ENCODE measurements at regions not wholly inside any gene's neighbourhood (a gene's known extent, or its start where the extent isn't known, plus 50 kb on each side); places are given as distances from the start of the nearest gene placed in this dataset.

- intact Hi-C loops (cut with micrococcal nuclease; ENCODE audit: unreplicated experiment), result no loop called here
- peaks cover 10% of the 10 kb centered on the region; the same call in 1 of the 2 replicates for H3K4me1 ChIP-seq (replicated peaks; ENCODE audit: insufficient read depth)
- no peak overlapping the region for H3K4me2 ChIP-seq
- H3K27ac ChIP-seq, result no peak overlapping the region
- no peaks in the 10 kb centered on the region for H3F3A ChIP-seq (ENCODE audit: insufficient read depth, low read depth)
- no peak overlapping the region for H2AFZ ChIP-seq
- DNase-seq, result no peak
- no peaks in the 10 kb centered on the region for H3K27me3 ChIP-seq (ENCODE audit: insufficient read depth, low read depth)
- no TSS peak for BruUV-seq (replicated peaks)
- POLR2A ChIA-PET (ENCODE audit: unreplicated experiment), result no interaction called here
- no peaks in the 10 kb centered on the region for H4K20me1 ChIP-seq (ENCODE audit: insufficient read depth)
- H3K79me2 ChIP-seq (ENCODE audit: low read depth), result no peaks in the 10 kb centered on the region
- H3K36me3 ChIP-seq (ENCODE audit: low read depth), result no peaks in the 10 kb centered on the region
- H3K9me2 ChIP-seq (ENCODE audit: insufficient read depth), result no peaks in the 10 kb centered on the region
- H3K9me3 ChIP-seq (ENCODE audit: insufficient read depth, low read depth), result no peaks in the 10 kb centered on the region
- CTCF ChIA-PET, result no interaction called here
- TF ChIP-seq EZH2 (IDR thresholded peaks at IDR 0.05; ENCODE audit: low read depth) (no peak), CTCF (conservative IDR thresholded peaks at IDR 0.05) (no peak)
- no peak overlapping the region for H3K4me3 ChIP-seq
Measured at GRCh38 chr5:60334281-60334713, 365.7 kb downstream of the DEPDC1B start.

- no TSS peak for BruUV-seq (replicated peaks)
Measured at GRCh38 chr5:60333005-60333571, 366.9 kb downstream of the DEPDC1B start.

GRCh38 chr5:60332244-60333004 lies 367.5 kb downstream of the DEPDC1B start:
- CTCF ChIA-PET, result no interaction called here
- POLR2A ChIA-PET (ENCODE audit: unreplicated experiment), result interaction anchor here (0.6 kb wide), 1 partner anchor 99 kb away, joined by 9 read pairs; no protein-coding TSS in a partner anchor
- no peak for DNase-seq

More at GRCh38 chr5:60333005-60333571, 366.9 kb downstream of the DEPDC1B start:
- H3K9me2 ChIP-seq (ENCODE audit: insufficient read depth), result no peaks in the 10 kb centered on the region
- no peaks in the 10 kb centered on the region for H4K20me1 ChIP-seq (ENCODE audit: insufficient read depth)
- no peak overlapping the region for H3K27ac ChIP-seq
- H3K4me2 ChIP-seq, result no peak overlapping the region
- H3F3A ChIP-seq (ENCODE audit: insufficient read depth, low read depth), result no peaks in the 10 kb centered on the region
- no peak overlapping the region for H3K4me3 ChIP-seq
- TF ChIP-seq CTCF (conservative IDR thresholded peaks at IDR 0.05), result no peak
- no peak for TF ChIP-seq EZH2 (IDR thresholded peaks at IDR 0.05; ENCODE audit: low read depth)
- DNase-seq, result no peak
- H3K79me2 ChIP-seq (ENCODE audit: low read depth), result no peaks in the 10 kb centered on the region
- CTCF ChIA-PET, result no interaction called here
- no peaks in the 10 kb centered on the region for H3K27me3 ChIP-seq (ENCODE audit: insufficient read depth, low read depth)
- no peaks in the 10 kb centered on the region for H3K36me3 ChIP-seq (ENCODE audit: low read depth)
- H3K4me1 ChIP-seq (replicated peaks; ENCODE audit: insufficient read depth), result peaks cover 10% of the 10 kb centered on the region; the same call in 1 of the 2 replicates
- intact Hi-C loops (cut with micrococcal nuclease; ENCODE audit: unreplicated experiment), result no loop called here
- no peaks in the 10 kb centered on the region for H3K9me3 ChIP-seq (ENCODE audit: insufficient read depth, low read depth)
- POLR2A ChIA-PET (ENCODE audit: unreplicated experiment), result interaction anchor here (0.6 kb wide), 1 partner anchor 100 kb away, joined by 9 read pairs; no protein-coding TSS in a partner anchor
- H2AFZ ChIP-seq, result no peak overlapping the region

More at GRCh38 chr5:60332244-60333004, 367.5 kb downstream of the DEPDC1B start:
- H3F3A ChIP-seq (ENCODE audit: insufficient read depth, low read depth), result no peaks in the 10 kb centered on the region
- TF ChIP-seq EZH2 (IDR thresholded peaks at IDR 0.05; ENCODE audit: low read depth), result no peak
- no peak for TF ChIP-seq CTCF (conservative IDR thresholded peaks at IDR 0.05)
- H3K79me2 ChIP-seq (ENCODE audit: low read depth), result no peaks in the 10 kb centered on the region
- H3K9me3 ChIP-seq (ENCODE audit: insufficient read depth, low read depth), result no peaks in the 10 kb centered on the region
- no peak overlapping the region for H3K4me3 ChIP-seq
- H3K36me3 ChIP-seq (ENCODE audit: low read depth), result no peaks in the 10 kb centered on the region
- H3K27ac ChIP-seq, result no peak overlapping the region
- intact Hi-C loops (cut with micrococcal nuclease; ENCODE audit: unreplicated experiment), result no loop called here
- BruUV-seq (replicated peaks), result no TSS peak
- no peaks in the 10 kb centered on the region for H3K9me2 ChIP-seq (ENCODE audit: insufficient read depth)
- H3K27me3 ChIP-seq (ENCODE audit: insufficient read depth, low read depth), result no peaks in the 10 kb centered on the region
- no peak overlapping the region for H2AFZ ChIP-seq
- H4K20me1 ChIP-seq (ENCODE audit: insufficient read depth), result no peaks in the 10 kb centered on the region
- H3K4me2 ChIP-seq, result no peak overlapping the region
- H3K4me1 ChIP-seq (replicated peaks; ENCODE audit: insufficient read depth), result peaks cover 10% of the 10 kb centered on the region; the same call in 1 of the 2 replicates
